GM12864 (cell line): ENCODE measurements at regions not wholly inside any gene's neighbourhood (a gene's known extent, or its start where the extent isn't known, plus 50 kb on each side); places are given as distances from the start of the nearest gene placed in this dataset.

Source experiments
- DNase-seq: peaks from one replicate; pipeline ENCODE4 v3.0.0-alpha.2; 2011; ENCODE audit warnings: low read depth
- H3K4me3 ChIP-seq: 2 replicates; pipeline ENCODE4 v1.5.1; 2011; ENCODE audit warnings: mild to moderate bottlenecking, low read depth, low read length, control low read depth
- CTCF ChIP-seq: IDR thresholded peaks from 2 replicates; pipeline ENCODE4 v1.5.1; 2011; ENCODE audit warnings: low read depth, mild to moderate bottlenecking, moderate library complexity, low read length, control low read depth, inconsistent platforms; ENCODE audit errors: missing control alignments

DNA sequence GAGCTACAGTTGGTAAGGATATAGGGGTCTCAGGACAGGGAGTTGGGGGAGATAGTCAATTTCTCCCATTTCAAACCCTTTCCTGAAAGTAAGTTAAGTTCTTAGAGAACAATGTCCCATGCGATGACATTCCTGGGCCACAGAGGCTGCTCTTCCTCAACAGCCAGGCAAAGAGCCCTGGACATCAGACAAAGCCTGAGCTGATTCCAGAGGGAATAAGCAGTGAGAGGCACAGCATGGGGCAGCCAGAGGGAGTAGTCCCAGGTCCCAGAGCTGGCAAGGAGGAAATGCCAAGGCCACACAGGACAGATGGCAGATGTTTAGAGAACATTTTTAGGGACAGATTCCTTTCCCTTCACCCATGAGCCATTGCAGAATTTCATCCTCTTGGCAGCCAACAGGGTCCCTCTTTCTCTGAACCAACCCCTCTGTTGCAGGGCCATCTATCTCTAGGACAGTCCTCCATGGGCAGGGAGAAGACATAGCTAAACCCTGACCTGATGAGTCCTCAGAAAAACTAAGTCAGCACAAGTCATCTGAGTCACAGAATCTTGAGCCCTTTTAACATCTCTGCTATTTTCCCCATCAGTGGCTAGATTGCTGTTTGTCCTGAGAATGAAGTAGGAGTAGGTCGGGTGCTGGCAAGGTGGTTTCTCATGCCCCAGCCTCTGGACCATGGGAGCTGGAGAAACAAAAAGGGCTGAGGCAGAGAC lies 60.3 kb upstream of the CALM2 start:
- no peak for TF ChIP-seq CTCF
- H3K4me3 ChIP-seq, result no peak overlapping the region
- DNase-seq, result no peak

DNA sequence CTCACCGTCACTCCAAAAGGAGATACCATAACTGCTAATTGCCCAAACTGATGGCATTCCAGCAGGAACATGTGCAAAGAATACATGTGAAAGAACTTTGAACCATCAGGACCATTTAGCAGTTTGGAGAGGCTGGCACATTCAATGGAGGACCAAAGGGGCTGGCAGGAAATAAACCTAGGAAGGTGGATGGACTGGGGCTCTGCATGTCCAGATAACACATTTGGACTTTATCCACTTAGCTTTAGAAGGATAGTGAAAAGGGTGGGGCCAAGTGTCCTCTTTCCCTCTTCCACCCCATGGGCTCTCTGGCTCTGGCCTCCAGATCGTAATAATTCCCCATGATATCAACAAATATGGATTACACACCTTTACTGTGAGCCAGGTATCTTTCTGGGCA lies 58.8 kb upstream of the CALM2 start:
- DNase-seq, result no peak

GRCh38 chr2:47234456-47234855 lies 58.1 kb upstream of the CALM2 start:
- no peak for TF ChIP-seq CTCF
- DNase-seq, result no peak
- H3K4me3 ChIP-seq, result no peak overlapping the region

More for the DNA sequence above, 58.8 kb upstream of the CALM2 start:
- no peak overlapping the region for H3K4me3 ChIP-seq
- no peak for TF ChIP-seq CTCF

DNA sequence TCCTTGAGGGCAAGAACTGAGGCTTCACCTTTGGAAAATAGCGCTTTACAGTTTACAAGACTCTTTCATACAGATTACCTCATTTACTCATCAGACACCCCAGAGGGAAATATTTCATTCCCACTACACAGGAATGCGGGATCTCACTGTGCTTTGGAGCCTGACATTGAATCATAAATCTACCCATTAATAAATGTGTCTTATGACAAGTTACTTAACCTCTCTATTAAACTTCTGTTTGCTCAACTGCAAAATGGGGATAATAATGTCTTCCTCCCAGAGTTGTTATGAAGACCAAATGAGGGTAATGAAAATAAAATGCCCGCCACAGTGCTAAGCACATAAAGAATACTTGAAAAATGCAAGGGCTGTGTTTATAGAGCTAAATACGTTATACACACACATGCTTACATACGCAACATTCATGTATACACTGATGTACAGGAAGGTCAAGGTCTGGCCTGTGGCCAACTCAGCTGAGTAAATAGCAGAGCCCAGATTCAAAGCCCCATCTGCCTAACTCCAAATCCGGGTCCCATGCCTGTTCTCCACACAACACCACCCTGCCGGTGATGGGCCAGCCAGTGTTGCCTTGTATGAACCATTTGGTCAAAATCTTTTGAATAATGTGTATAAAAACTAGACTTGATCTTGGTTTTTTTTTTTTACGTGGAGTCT lies 56.6 kb upstream of the CALM2 start:
- H3K4me3 ChIP-seq, result no peak overlapping the region
- no peak for TF ChIP-seq CTCF
- DNase-seq, result no peak

DNA sequence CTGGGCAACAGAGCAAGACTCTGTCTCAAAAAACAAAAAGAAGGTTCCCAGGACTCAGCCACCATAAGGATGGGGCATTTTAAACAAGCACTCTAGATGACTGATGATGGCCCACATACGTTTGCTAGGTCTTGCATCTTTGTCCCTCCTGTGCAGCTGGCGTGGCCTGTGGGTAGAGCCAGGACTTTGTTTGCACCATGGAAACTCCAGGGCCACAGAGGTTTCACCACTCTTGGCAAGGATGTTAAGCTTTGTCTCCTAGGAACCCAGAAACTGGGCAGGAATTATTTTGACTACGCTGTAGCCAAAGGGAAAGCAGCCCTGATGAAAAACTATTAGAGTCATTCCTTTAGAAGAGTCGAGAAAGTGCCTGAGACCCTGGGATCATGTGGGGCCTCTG lies 54.1 kb upstream of the CALM2 start:
- no peak for DNase-seq
- no peak for TF ChIP-seq CTCF
- no peak overlapping the region for H3K4me3 ChIP-seq

- no peak for DNase-seq
- TF ChIP-seq CTCF, result no peak
- H3K4me3 ChIP-seq, result no peak overlapping the region
Observed at GRCh38 chr2:47227532-47228279, 51.4 kb upstream of the CALM2 start.
